ENCODE measurements at regions not wholly inside any gene's neighbourhood (a gene's known extent, or its start where the extent isn't known, plus 50 kb on each side); places are given as distances from the start of the nearest gene placed in this dataset.

DNA sequence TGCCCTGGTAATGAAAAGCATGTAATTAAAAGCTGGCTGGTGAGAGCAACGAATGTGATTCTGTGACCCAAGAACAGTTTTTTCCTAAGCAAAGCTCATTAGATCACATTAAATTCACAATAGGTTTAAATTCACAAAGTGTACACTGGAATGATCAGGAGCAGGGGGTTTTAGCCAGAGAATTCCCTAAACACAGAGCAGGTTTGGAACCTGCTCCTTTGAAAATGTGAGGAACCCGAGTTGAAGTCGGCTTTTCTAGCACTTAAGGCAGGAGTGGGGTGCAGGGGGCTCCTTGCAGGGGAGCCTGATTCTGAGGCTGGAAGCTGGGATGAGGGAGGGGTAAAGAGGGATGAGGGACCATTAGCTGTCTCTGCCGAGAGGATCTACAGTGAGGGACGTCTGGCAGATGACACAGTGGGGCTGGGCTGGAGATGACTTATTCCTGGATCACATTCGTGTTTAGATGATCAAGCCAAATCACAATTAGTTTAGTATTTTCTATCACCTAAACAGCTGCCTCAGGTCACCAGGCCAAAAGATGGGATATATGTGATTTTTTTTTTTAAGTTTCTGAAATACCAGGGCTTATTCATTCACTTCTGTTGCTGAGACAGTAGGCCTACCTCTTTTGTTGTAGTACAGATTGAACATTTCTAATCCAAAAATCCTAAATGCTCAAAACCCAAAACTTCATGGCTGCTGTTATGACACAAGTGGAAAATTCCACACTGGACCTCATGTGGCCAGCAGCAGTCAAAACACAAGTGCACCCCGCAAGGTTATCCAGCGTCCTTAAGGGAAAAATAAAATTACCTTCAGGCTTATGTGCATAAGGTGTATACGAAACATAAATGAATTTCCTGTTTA is 93.1 kb upstream of the HIVEP1 start:
- TF ChIP-seq EZH2 (IDR thresholded peaks at IDR 0.05; ENCODE audit: insufficient read depth, poor library complexity, severe bottlenecking), result no peak
- no peak for TF ChIP-seq EZH2phosphoT487 (IDR thresholded peaks at IDR 0.05; ENCODE audit: insufficient read depth, low read depth)
